Glutamatergic neuron (in vitro differentiated cells): ENCODE measurements at regions not wholly inside any gene's neighbourhood (a gene's known extent, or its start where the extent isn't known, plus 50 kb on each side); places are given as distances from the start of the nearest gene placed in this dataset.

Experiments
- DNase-seq: peaks from one replicate; pipeline ENCODE4 v3.0.0; 2022
- H3K27ac Mint-ChIP-seq: one replicate; pipeline ENCODE4 v1.8.0; 2020; ENCODE audit warnings: mild to moderate bottlenecking, mixed read lengths, inconsistent platforms; ENCODE audit not compliant: unreplicated experiment
- H3K27me3 Mint-ChIP-seq: one replicate; pipeline ENCODE4 v1.8.0; 2020; ENCODE audit warnings: mild to moderate bottlenecking, moderate library complexity, mixed read lengths, inconsistent platforms; ENCODE audit not compliant: unreplicated experiment
- H3K36me3 Mint-ChIP-seq: one replicate; pipeline ENCODE4 v1.8.0; 2020; ENCODE audit warnings: mild to moderate bottlenecking, mixed read lengths, inconsistent platforms; ENCODE audit not compliant: unreplicated experiment
- H3K4me1 Mint-ChIP-seq: one replicate; pipeline ENCODE4 v1.8.0; 2020; ENCODE audit warnings: mild to moderate bottlenecking, low read depth, mixed read lengths, inconsistent platforms; ENCODE audit not compliant: unreplicated experiment
- H3K4me3 Mint-ChIP-seq: one replicate; pipeline ENCODE4 v1.8.0; 2020; ENCODE audit warnings: mild to moderate bottlenecking, mixed read lengths, inconsistent platforms; ENCODE audit not compliant: unreplicated experiment
- H3K9me3 Mint-ChIP-seq: one replicate; pipeline ENCODE4 v1.8.0; 2020; ENCODE audit warnings: mild to moderate bottlenecking, moderate library complexity, mixed read lengths, inconsistent platforms; ENCODE audit not compliant: unreplicated experiment
- CTCF ChIP-seq: fragments of 200-600 bp; sonication (generic); IDR thresholded peaks from one replicate; pipeline ENCODE4 v1.5.0; 2021; ENCODE audit not compliant: partially characterized antibody, unreplicated experiment

- H3K27me3 Mint-ChIP-seq, result peaks cover 3% of the 10 kb centered on the region
- no peaks in the 10 kb centered on the region for H3K4me1 Mint-ChIP-seq
These were observed 54.0 kb upstream of the SYT6 start for GRCh38 chr1:114207635-114208034.

GRCh38 chr1:114206392-114206791 lies 52.7 kb upstream of the SYT6 start:
- Mint-ChIP-seq H3K27me3 (peaks cover 3% of the 10 kb centered on the region), H3K9me3 (peaks cover 2% of the 10 kb centered on the region), H3K36me3 (no peaks in the 10 kb centered on the region), H3K4me1 (no peaks in the 10 kb centered on the region), H3K4me3 (no peak overlapping the region), H3K27ac (no peak overlapping the region)
- DNase-seq, result no peak
- TF ChIP-seq CTCF, result no peak

More at GRCh38 chr1:114207635-114208034, 54.0 kb upstream of the SYT6 start:
- H3K9me3 Mint-ChIP-seq, result peaks cover 2% of the 10 kb centered on the region
- H3K36me3 Mint-ChIP-seq, result no peaks in the 10 kb centered on the region
- no peak overlapping the region for H3K4me3 Mint-ChIP-seq
- no peak for DNase-seq
- no peak for TF ChIP-seq CTCF
- no peak overlapping the region for H3K27ac Mint-ChIP-seq

- TF ChIP-seq CTCF, result no peak
- no peak for DNase-seq
- Mint-ChIP-seq H3K27ac (no peak overlapping the region), H3K27me3 (peaks cover 3% of the 10 kb centered on the region), H3K4me1 (no peaks in the 10 kb centered on the region), H3K36me3 (no peaks in the 10 kb centered on the region), H3K4me3 (no peak overlapping the region), H3K9me3 (no peaks in the 10 kb centered on the region)
These were observed 50.0 kb upstream of the SYT6 start for GRCh38 chr1:114203595-114204128.
